ENCODE measurements at regions not wholly inside any gene's neighbourhood (a gene's known extent, or its start where the extent isn't known, plus 50 kb on each side); places are given as distances from the start of the nearest gene placed in this dataset.

DNA sequence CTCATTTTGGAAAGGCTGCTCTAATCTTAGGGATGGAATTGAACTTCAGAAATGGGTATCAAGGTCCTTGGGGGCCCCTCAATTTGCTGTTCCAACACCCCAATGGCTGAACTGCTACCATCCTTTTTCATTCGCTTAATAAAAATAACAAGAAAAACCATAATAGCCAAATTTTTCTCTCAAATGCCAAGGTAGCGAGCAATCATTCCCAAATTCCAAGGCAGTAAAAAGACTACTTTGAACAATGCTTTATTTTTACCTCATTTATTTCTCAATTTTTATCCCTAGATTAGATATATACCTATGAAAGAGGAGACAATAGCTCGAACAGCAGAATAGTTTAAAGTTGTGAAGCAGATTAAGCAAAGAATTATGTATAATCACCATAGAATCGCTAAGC, 323.4 kb upstream of the SLC7A11 start:
- intact Hi-C loops (cut with DNase I), result no loop called here
- Histone ChIP-seq H3K9me3 (no peaks in the 10 kb centered on the region), H3K36me3 (no peaks in the 10 kb centered on the region), H3K27me3 (no peaks in the 10 kb centered on the region), H3K4me3 (no peak overlapping the region), H3K4me1 (no peaks in the 10 kb centered on the region), H3K27ac (no peak overlapping the region)
- no peak for ATAC-seq
- TF ChIP-seq, protein P1, sequence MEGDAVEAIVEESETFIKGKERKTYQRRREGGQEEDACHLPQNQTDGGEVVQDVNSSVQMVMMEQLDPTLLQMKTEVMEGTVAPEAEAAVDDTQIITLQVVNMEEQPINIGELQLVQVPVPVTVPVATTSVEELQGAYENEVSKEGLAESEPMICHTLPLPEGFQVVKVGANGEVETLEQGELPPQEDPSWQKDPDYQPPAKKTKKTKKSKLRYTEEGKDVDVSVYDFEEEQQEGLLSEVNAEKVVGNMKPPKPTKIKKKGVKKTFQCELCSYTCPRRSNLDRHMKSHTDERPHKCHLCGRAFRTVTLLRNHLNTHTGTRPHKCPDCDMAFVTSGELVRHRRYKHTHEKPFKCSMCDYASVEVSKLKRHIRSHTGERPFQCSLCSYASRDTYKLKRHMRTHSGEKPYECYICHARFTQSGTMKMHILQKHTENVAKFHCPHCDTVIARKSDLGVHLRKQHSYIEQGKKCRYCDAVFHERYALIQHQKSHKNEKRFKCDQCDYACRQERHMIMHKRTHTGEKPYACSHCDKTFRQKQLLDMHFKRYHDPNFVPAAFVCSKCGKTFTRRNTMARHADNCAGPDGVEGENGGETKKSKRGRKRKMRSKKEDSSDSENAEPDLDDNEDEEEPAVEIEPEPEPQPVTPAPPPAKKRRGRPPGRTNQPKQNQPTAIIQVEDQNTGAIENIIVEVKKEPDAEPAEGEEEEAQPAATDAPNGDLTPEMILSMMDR (IDR thresholded peaks at IDR 0.05), result no peak
- DNase-seq, result no peak

DNA sequence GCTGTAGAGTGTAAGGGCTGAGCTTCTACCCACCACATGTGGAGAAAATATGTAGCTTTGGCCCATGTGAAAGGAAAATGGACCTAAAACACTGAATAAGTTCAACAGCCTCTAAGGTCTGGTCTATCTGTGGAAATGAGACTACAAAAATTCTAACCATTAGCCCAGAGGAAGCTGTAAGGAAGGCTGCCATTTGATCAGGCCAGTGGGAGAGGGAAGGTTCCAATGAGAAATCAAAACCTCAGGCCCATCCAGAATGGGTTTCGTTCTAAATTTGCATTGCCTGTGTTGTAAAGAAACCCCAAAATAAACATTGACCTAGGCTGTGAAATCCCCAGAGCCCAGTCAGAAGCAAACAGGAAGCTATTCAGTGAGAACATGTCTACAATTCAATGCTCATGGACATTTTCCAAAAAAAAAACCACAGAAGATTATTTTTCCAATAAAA, 320.4 kb upstream of the SLC7A11 start:
- no peak for DNase-seq
- peak overlapping the region in 1 of 2 donors; percentile 26 for H3K27ac ChIP-seq

DNA sequence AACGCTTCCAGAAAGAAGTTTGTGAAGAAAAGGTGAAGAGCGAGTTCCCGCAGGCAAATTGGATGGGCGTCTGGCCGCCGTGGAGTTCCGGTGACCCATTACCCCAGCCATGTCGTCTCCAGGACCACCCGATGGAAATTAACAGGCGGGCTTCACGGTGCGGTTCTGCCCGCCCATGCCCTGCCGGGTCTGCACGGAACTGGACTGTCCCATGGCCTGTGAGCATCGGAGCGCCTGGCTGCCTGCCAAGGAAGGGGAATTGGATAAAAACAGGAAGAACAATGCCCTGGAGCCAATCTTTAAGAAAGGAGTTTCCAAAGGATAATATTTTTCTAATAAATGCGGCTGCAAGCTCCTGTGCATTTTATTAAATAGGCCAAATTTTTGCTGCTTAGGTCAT, 319.8 kb upstream of the SLC7A11 start:
- TF ChIP-seq, protein P1 (IDR thresholded peaks at IDR 0.05), result no peak
- H3K27me3 ChIP-seq, result no peaks in the 10 kb centered on the region
- ATAC-seq, result no peak
- H3K4me3 ChIP-seq, result no peak overlapping the region
- DNase-seq, result peak in 1 of 4 donors; percentile 70
- H3K27ac ChIP-seq, result no peak overlapping the region
- no peaks in the 10 kb centered on the region for H3K36me3 ChIP-seq
- intact Hi-C loops (cut with DNase I), result no loop called here
- no peaks in the 10 kb centered on the region for H3K4me1 ChIP-seq
- no peaks in the 10 kb centered on the region for H3K9me3 ChIP-seq

More for the DNA sequence above, 320.4 kb upstream of the SLC7A11 start:
- TF ChIP-seq, protein P1 (IDR thresholded peaks at IDR 0.05), result no peak
- no peaks in the 10 kb centered on the region for H3K4me1 ChIP-seq
- H3K27me3 ChIP-seq, result no peaks in the 10 kb centered on the region
- ATAC-seq, result peak; percentile 19
- no peak overlapping the region for H3K4me3 ChIP-seq
- intact Hi-C loops (cut with DNase I), result no loop called here
- H3K36me3 ChIP-seq, result no peaks in the 10 kb centered on the region
- H3K9me3 ChIP-seq, result no peaks in the 10 kb centered on the region

DNA sequence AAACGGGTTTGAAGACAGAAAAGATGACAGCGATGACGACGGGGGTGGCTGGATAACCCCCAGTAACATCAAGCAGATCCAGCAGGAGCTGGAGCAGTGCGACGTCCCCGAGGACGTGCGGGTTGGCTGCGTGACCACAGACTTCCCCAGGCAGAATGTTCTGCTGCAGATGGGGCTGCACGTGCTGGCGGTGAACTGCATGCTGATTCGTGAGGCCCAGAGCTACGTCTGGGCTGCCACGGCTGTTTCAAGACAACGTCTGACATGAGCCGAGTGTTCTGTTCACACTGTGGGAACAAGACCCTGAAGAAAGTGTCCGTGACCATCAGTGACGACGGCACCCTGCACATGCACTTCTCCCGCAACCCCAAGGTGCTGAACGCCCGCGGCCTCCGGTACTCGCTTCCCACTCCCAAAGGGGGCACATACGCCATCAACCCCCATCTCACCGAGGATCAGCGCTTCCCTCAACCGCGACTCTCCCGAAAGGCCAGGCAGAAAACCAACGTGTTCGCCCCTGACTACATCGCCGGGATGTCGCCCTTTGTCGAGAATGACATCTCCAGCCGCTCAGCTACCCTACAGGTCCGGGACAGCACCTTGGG, 319.2 kb upstream of the SLC7A11 start:
- DNase-seq (peak in 1 of 4 donors; percentile 67), ATAC-seq (no peak)
- TF ChIP-seq, protein P1 (IDR thresholded peaks at IDR 0.05), result no peak
- H3K27ac ChIP-seq, result no peak overlapping the region
- no peaks in the 10 kb centered on the region for H3K9me3 ChIP-seq
- H3K4me3 ChIP-seq, result no peak overlapping the region
- H3K36me3 ChIP-seq, result no peaks in the 10 kb centered on the region
- no peaks in the 10 kb centered on the region for H3K27me3 ChIP-seq
- intact Hi-C loops (cut with DNase I), result no loop called here
- no peaks in the 10 kb centered on the region for H3K4me1 ChIP-seq

DNA sequence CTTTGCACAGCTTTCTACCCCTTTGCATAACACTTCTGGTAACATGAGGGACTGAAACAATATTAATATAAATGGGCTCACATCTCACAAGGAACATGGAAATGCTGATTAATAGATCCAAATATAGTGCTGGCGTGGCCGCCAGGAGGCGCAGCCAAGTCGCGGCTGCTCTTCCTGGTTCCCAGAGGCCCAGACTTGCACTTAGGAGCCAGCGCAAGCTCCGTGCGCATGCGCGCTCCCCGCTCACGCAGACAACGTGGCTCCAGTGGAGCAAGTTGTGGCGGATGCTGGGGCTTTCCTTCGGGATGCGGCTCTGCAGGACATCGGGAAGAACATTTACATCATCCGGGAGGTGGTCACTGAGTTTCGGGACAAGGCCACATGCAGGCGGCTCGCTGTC, 318.3 kb upstream of the SLC7A11 start:
- no peaks in the 10 kb centered on the region for H3K4me1 ChIP-seq
- H3K27me3 ChIP-seq, result no peaks in the 10 kb centered on the region
- ATAC-seq, result no peak
- H3K36me3 ChIP-seq, result no peaks in the 10 kb centered on the region
- H3K4me3 ChIP-seq, result no peak overlapping the region
- intact Hi-C loops (cut with DNase I), result no loop called here
- no peaks in the 10 kb centered on the region for H3K9me3 ChIP-seq
- TF ChIP-seq, protein P1 (IDR thresholded peaks at IDR 0.05), result no peak
- no peak overlapping the region for H3K27ac ChIP-seq
- DNase-seq, result peak in 1 of 4 donors; percentile 53

All from left lung (tissue), 4 donors.